Neural cell (in vitro differentiated cells): ENCODE measurements at regions not wholly inside any gene's neighbourhood (a gene's known extent, or its start where the extent isn't known, plus 50 kb on each side); places are given as distances from the start of the nearest gene placed in this dataset.

Experiments
- H2AFZ ChIP-seq: fragments of 200-600, 300-800 bp; sonication (generic), shearing (Covaris generic); 2 replicates; pipeline ENCODE4 v1.6.0; 2014; ENCODE audit warnings: low read depth, mild to moderate bottlenecking, antibody characterized with exemption, low read length, moderate library complexity
- H3F3A ChIP-seq: fragments of 200-600 bp; shearing (Covaris generic); 2 replicates; pipeline ENCODE4 v1.6.1; 2016; ENCODE audit warnings: mild to moderate bottlenecking, moderate library complexity, mixed read lengths, antibody characterized with exemption, low read length; ENCODE audit not compliant: insufficient read depth, poor library complexity, severe bottlenecking
- H3K27ac ChIP-seq: fragments of 200-600, 300-800 bp; sonication (generic), shearing (Covaris generic); 2 replicates; pipeline ENCODE4 v1.5.1; 2014; ENCODE audit warnings: mild to moderate bottlenecking, low read length, moderate library complexity
- H3K27me3 ChIP-seq: fragments of 300-800, 200-600 bp; sonication (generic), shearing (Covaris generic); 2 replicates; pipeline ENCODE4 v1.6.0; 2014; ENCODE audit warnings: mild to moderate bottlenecking, low read depth, low read length, moderate library complexity; ENCODE audit not compliant: insufficient read depth
- H3K36me3 ChIP-seq: fragments of 300-800, 200-600 bp; sonication (generic), shearing (Covaris generic); 2 replicates; pipeline ENCODE4 v1.5.1; 2014; ENCODE audit warnings: mild to moderate bottlenecking, antibody characterized with exemption, low read length, moderate library complexity; ENCODE audit not compliant: insufficient read depth
- H3K4me2 ChIP-seq: fragments of 300-800, 200-600 bp; sonication (generic), shearing (Covaris generic); 2 replicates; pipeline ENCODE4 v1.6.0; 2014; ENCODE audit warnings: mild to moderate bottlenecking, low read length
- H3K4me3 ChIP-seq: fragments of 300-800, 200-600 bp; sonication (generic), shearing (Covaris generic); 2 replicates; pipeline ENCODE4 v1.5.1; 2014; ENCODE audit warnings: mild to moderate bottlenecking, low read length, moderate library complexity
- H3K79me2 ChIP-seq: fragments of 200-600 bp; shearing (Covaris generic); replicated peaks from 2 replicates; pipeline ENCODE4 v1.6.0; 2014; ENCODE audit warnings: mild to moderate bottlenecking, low read length, moderate library complexity; ENCODE audit not compliant: insufficient read depth
- H3K9ac ChIP-seq: fragments of 300-800, 200-600 bp; sonication (generic), shearing (Covaris generic); 2 replicates; pipeline ENCODE4 v1.6.1; 2016; ENCODE audit warnings: mild to moderate bottlenecking, low read length, mixed read lengths
- H3K9me2 ChIP-seq: fragments of 200-600 bp; shearing (Covaris generic); 2 replicates; pipeline ENCODE4 v1.6.1; 2016; ENCODE audit warnings: mild to moderate bottlenecking, low read length, mixed read lengths; ENCODE audit not compliant: insufficient read depth
- H3K9me3 ChIP-seq: fragments of 200-600, 300-800 bp; sonication (generic), shearing (Covaris generic); 2 replicates; pipeline ENCODE4 v1.6.1; 2016; ENCODE audit warnings: mild to moderate bottlenecking, mixed run types, low read length, moderate library complexity, mixed read lengths
- H4K20me1 ChIP-seq: fragments of 200-600 bp; shearing (Covaris generic); 2 replicates; pipeline ENCODE4 v1.6.1; 2016; ENCODE audit warnings: mild to moderate bottlenecking, mixed run types; ENCODE audit not compliant: insufficient read depth
- CTCF ChIP-seq: fragments of 450-650 bp; IDR thresholded peaks from 2 replicates; pipeline ENCODE4 v1.5.1; 2014; ENCODE audit warnings: antibody characterized with exemption, mild to moderate bottlenecking, moderate library complexity; ENCODE audit not compliant: poor library complexity, severe bottlenecking
- EP300 ChIP-seq: fragments of 450-650 bp; conservative IDR thresholded peaks from 2 replicates; pipeline ENCODE4 v1.6.1; 2014; ENCODE audit warnings: antibody characterized with exemption, mild to moderate bottlenecking, moderate library complexity; ENCODE audit not compliant: poor library complexity, severe bottlenecking
- EZH2 ChIP-seq: fragments of 200-600, 300-800 bp; shearing (Covaris generic), sonication (generic); IDR thresholded peaks from 2 replicates; pipeline ENCODE4 v1.6.1; 2014; ENCODE audit warnings: antibody characterized with exemption, low read length, borderline replicate concordance, mild to moderate bottlenecking; ENCODE audit not compliant: insufficient read depth, poor library complexity, severe bottlenecking
- MXI1 ChIP-seq: fragments of 450-650 bp; conservative IDR thresholded peaks from 2 replicates; pipeline ENCODE4 v1.6.1; 2014; ENCODE audit warnings: antibody characterized with exemption, mild to moderate bottlenecking; ENCODE audit not compliant: poor library complexity, severe bottlenecking
- POLR2AphosphoS5 ChIP-seq: IDR thresholded peaks from 2 replicates; pipeline ENCODE4 v1.6.1; 2012
- RAD21 ChIP-seq: fragments of 450-650 bp; conservative IDR thresholded peaks from 2 replicates; pipeline ENCODE4 v1.6.1; 2014; ENCODE audit warnings: antibody characterized with exemption, mild to moderate bottlenecking, moderate library complexity
- REST ChIP-seq: IDR thresholded peaks from 2 replicates; pipeline ENCODE4 v1.6.1; 2012; ENCODE audit warnings: borderline replicate concordance
- SMC3 ChIP-seq: fragments of 450-650 bp; conservative IDR thresholded peaks from 2 replicates; pipeline ENCODE4 v1.6.1; 2014; ENCODE audit warnings: antibody characterized with exemption, mild to moderate bottlenecking, moderate library complexity; ENCODE audit not compliant: poor library complexity
- TAF1 ChIP-seq: IDR thresholded peaks from 2 replicates; pipeline ENCODE4 v1.6.1; 2012; ENCODE audit warnings: low read depth

GRCh38 chr13:88656751-88657150, 985.6 kb downstream of the SLITRK5 start:
- Histone ChIP-seq H3K36me3 (no peaks in the 10 kb centered on the region), H3K9me3 (no peaks in the 10 kb centered on the region), H3F3A (no peaks in the 10 kb centered on the region), H2AFZ (no peak overlapping the region), H4K20me1 (no peaks in the 10 kb centered on the region), H3K4me3 (no peak overlapping the region), H3K4me2 (no peak overlapping the region), H3K9me2 (no peaks in the 10 kb centered on the region), H3K79me2 (no peaks in the 10 kb centered on the region), H3K27ac (no peak overlapping the region), H3K9ac (no peak overlapping the region), H3K27me3 (no peaks in the 10 kb centered on the region)
- TF ChIP-seq POLR2AphosphoS5, result no peak
- TF ChIP-seq TAF1, result no peak
- TF ChIP-seq EP300, result no peak
- TF ChIP-seq SMC3, result no peak
- no peak for TF ChIP-seq CTCF
- no peak for TF ChIP-seq MXI1
- no peak for TF ChIP-seq REST
- no peak for TF ChIP-seq EZH2
- TF ChIP-seq RAD21, result no peak

- Histone ChIP-seq H3K9me2 (no peaks in the 10 kb centered on the region), H3K9ac (no peak overlapping the region), H4K20me1 (no peaks in the 10 kb centered on the region), H3K4me3 (no peak overlapping the region), H3K27me3 (no peaks in the 10 kb centered on the region), H3K9me3 (no peaks in the 10 kb centered on the region), H3K27ac (no peak overlapping the region), H3F3A (no peaks in the 10 kb centered on the region), H3K79me2 (no peaks in the 10 kb centered on the region), H2AFZ (no peak overlapping the region), H3K36me3 (no peaks in the 10 kb centered on the region), H3K4me2 (no peak overlapping the region)
- no peak for TF ChIP-seq REST
- TF ChIP-seq RAD21, result no peak
- no peak for TF ChIP-seq EP300
- TF ChIP-seq TAF1, result no peak
- no peak for TF ChIP-seq POLR2AphosphoS5
- no peak for TF ChIP-seq EZH2
- TF ChIP-seq MXI1, result no peak
- no peak for TF ChIP-seq SMC3
- no peak for TF ChIP-seq CTCF
These were observed 999.3 kb downstream of the SLITRK5 start for GRCh38 chr13:88670509-88670908.
